ENCODE measurements at regions not wholly inside any gene's neighbourhood (a gene's known extent, or its start where the extent isn't known, plus 50 kb on each side); places are given as distances from the start of the nearest gene placed in this dataset.
"Not testable (repeated sequence)": the region's sequence is repeated elsewhere in the genome, so short reads cannot be mapped to it uniquely, and the experiment has no call there.

DNA sequence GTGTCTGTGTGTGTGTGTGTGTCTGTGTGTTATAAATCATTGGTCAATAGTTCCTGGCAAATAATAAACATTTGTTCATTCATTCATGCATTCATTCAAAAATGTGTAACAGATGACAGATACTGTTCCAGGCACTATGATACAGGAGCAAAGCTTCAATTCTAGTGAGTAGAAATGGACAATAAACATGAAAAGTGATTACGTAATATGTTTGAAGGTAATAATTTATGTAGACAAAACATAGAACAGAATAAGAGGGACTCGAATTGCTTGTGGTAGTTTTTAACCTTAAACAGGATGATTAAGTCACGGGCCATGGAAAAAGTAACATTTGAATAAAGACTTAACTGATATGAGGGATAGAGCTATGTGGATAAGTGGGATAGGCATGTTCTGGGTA, 90.1 kb upstream of the MAGEC2 start:
- no peak overlapping the region for H3K4me3 ChIP-seq
- H3K36me3 ChIP-seq, result no peaks in the 10 kb centered on the region
- no peak overlapping the region for H3K27ac ChIP-seq
- H3K9me3 ChIP-seq, result no peaks in the 10 kb centered on the region
- H3K27me3 ChIP-seq, result no peaks in the 10 kb centered on the region
- DNase-seq, result no peak
- no peak for TF ChIP-seq CTCF (IDR thresholded peaks at IDR 0.05)
- no peak for TF ChIP-seq POLR2A (IDR thresholded peaks at IDR 0.05)
- no peaks in the 10 kb centered on the region for H3K4me1 ChIP-seq

DNA sequence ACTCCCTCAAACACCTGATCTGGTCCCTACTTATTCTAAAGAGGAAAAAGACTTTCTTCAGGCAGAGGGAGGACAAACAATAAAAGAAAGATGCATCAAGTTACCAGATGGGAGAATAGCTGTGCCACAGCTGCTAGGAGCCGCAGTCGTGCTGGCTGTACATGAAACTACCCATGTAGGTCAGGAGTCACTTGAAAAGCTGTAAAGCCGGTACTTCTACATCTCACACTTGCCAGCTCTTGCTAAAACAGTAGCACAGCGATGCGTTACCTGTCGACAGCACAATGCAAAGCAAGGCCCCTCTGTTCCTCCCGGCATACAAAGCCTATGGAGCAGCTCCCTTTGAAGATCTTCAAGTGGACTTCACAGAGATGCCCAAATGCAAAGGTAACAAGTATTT, 65.1 kb upstream of the MAGEC2 start:
- not testable (repeated sequence) for H3K27me3 ChIP-seq

GRCh38 chrX:142266417-142266816, 61.3 kb upstream of the MAGEC2 start:
- no peak for DNase-seq
- Histone ChIP-seq H3K27me3 (no peaks in the 10 kb centered on the region), H3K4me3 (no peak overlapping the region), H3K4me1 (no peaks in the 10 kb centered on the region), H3K9me3 (no peaks in the 10 kb centered on the region), H3K36me3 (no peaks in the 10 kb centered on the region), H3K27ac (no peak overlapping the region)
- TF ChIP-seq POLR2A (IDR thresholded peaks at IDR 0.05), result no peak
- TF ChIP-seq CTCF (IDR thresholded peaks at IDR 0.05), result no peak

More for the DNA sequence above, 65.1 kb upstream of the MAGEC2 start:
- H3K36me3 ChIP-seq, H3K27ac ChIP-seq, DNase-seq, H3K4me1 ChIP-seq, H3K4me3 ChIP-seq, H3K9me3 ChIP-seq: not testable (repeated sequence)

- H3K27ac ChIP-seq, H3K36me3 ChIP-seq, DNase-seq, H3K27me3 ChIP-seq, H3K4me1 ChIP-seq, H3K4me3 ChIP-seq, H3K9me3 ChIP-seq: not testable (repeated sequence)
Observed at GRCh38 chrX:142265549-142265948, 60.5 kb upstream of the MAGEC2 start.

- Histone ChIP-seq H3K27me3 (no peaks in the 10 kb centered on the region), H3K4me3 (no peak overlapping the region), H3K4me1 (no peaks in the 10 kb centered on the region), H3K27ac (no peak overlapping the region), H3K9me3 (no peaks in the 10 kb centered on the region), H3K36me3 (no peaks in the 10 kb centered on the region)
- DNase-seq, result no peak
- no peak for TF ChIP-seq POLR2A (IDR thresholded peaks at IDR 0.05)
- no peak for TF ChIP-seq CTCF (IDR thresholded peaks at IDR 0.05)
Observed at GRCh38 chrX:142256935-142257334, 51.8 kb upstream of the MAGEC2 start.

Small RNAs in the stretch of these regions (small RNA-seq; reads per million reads assigned to genes)
- 0 reads per million in 2 donors for gene RNA5SP516
